ENCODE measurements at regions not wholly inside any gene's neighbourhood (a gene's known extent, or its start where the extent isn't known, plus 50 kb on each side); places are given as distances from the start of the nearest gene placed in this dataset.
"Not testable (repeated sequence)": the region's sequence is repeated elsewhere in the genome, so short reads cannot be mapped to it uniquely, and the experiment has no call there.

DNA sequence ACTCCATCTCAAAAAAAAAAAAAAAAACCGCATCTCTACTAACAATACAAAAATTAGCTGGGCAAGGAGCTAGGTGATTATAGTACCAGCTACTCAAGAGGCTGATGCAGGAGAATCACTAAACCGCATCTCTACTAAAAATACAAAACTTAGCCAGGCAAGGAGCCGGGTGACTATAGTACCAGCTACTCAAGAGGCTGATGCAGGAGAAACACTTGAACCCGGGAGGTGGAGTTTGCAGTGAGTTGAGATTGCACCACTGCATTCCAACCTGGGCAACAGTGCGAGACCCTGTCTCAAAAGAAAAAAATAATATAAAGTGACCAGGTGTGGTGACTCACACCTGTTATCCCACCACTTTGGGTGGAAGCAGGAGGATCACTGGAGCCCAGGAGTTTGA, 119.8 kb upstream of the CRYM start:
- TF ChIP-seq, protein P1, sequence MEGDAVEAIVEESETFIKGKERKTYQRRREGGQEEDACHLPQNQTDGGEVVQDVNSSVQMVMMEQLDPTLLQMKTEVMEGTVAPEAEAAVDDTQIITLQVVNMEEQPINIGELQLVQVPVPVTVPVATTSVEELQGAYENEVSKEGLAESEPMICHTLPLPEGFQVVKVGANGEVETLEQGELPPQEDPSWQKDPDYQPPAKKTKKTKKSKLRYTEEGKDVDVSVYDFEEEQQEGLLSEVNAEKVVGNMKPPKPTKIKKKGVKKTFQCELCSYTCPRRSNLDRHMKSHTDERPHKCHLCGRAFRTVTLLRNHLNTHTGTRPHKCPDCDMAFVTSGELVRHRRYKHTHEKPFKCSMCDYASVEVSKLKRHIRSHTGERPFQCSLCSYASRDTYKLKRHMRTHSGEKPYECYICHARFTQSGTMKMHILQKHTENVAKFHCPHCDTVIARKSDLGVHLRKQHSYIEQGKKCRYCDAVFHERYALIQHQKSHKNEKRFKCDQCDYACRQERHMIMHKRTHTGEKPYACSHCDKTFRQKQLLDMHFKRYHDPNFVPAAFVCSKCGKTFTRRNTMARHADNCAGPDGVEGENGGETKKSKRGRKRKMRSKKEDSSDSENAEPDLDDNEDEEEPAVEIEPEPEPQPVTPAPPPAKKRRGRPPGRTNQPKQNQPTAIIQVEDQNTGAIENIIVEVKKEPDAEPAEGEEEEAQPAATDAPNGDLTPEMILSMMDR (IDR thresholded peaks at IDR 0.05; ENCODE audit: insufficient read depth, low read depth, low read length): not testable (repeated sequence)
- TF ChIP-seq EZH2 (IDR thresholded peaks at IDR 0.05; ENCODE audit: insufficient read depth, low read length): not testable (repeated sequence)
